ENCODE measurements at regions not wholly inside any gene's neighbourhood (a gene's known extent, or its start where the extent isn't known, plus 50 kb on each side); places are given as distances from the start of the nearest gene placed in this dataset.

DNA sequence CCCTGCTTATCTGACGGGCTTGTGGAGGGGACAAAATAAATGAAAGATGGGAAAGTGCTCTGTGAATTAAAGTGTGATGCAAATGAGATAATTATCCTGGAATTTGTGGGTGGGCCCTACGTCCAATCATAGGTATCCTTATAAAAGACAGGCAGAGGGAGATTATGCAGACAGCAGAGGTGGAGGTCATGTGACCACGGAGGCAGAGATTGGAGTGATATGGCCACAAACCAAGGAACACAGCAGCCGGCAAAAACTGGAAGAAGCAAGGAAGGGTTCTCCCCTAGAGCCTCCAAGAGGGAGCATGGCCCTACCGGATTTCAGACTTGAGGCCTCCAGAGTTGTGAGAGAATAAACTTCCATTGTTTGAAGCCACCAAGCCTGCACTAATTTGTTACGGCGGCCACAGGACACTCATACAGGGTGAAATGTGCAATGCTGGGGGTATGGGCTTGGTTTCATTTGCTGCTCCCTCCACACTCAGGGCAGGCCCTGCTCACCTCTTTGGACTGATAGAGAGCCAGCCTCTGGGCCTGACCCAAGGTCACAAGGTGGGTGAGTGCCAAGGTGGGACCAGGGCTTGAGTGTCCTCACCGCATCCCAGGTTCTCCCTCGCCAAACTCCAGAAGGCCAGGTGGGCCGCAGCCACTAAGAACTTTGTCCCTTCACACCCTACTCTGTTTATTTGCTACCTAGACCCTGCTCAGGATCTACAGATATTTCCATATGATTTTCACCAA, 149.6 kb upstream of the TNRC6C start (continued):
- TF ChIP-seq, protein P1, sequence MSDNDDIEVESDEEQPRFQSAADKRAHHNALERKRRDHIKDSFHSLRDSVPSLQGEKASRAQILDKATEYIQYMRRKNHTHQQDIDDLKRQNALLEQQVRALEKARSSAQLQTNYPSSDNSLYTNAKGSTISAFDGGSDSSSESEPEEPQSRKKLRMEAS (IDR thresholded peaks at IDR 0.05), result no peak
- TF ChIP-seq RFX5 (IDR thresholded peaks at IDR 0.05; ENCODE audit: borderline replicate concordance, low read depth, low read length) (no peak), CEBPB (IDR thresholded peaks at IDR 0.05; ENCODE audit: low read depth, low read length) (no peak)
